Endothelial cell of umbilical vein (primary cell): ENCODE measurements at regions not wholly inside any gene's neighbourhood (a gene's known extent, or its start where the extent isn't known, plus 50 kb on each side); places are given as distances from the start of the nearest gene placed in this dataset.

Source experiments
- BruUV-seq: library from RNA; stranded (reverse); fragments of 400-500 nt; replicated peaks from 2 replicates; lab custom pipeline; 2021; lab: Mats Ljungman, UMichigan
- CTCF ChIA-PET: fragments of 300-600, 350-600 bp; sonication (Branson Sonifier 250); formaldehyde crosslinking; loops from one replicate; lab custom pipeline; 2021; ENCODE audit warnings: antibody characterized with exemption, inconsistent platforms; lab: Charles Lee
- POLR2A ChIA-PET: fragments of 300-600, 350-600 bp; sonication (Branson Sonifier 250); formaldehyde crosslinking; loops from one replicate; lab custom pipeline; 2021; ENCODE audit warnings: antibody characterized with exemption, inconsistent platforms; lab: Charles Lee
- DNase-seq: peaks from one replicate; pipeline ENCODE4 v3.0.0-alpha.2; 2011; ENCODE audit warnings: low read depth, low spot score
- FAIRE-seq: peaks from 2 replicates; lab custom pipeline; 2011; peaks lifted over from hg19 to GRCh38; lab: Jason Lieb, UNC
- H2AFZ ChIP-seq: 2 replicates; pipeline ENCODE4 v1.6.0; 2012; ENCODE audit warnings: low read depth, low read length, control low read depth, inconsistent platforms
- H3K27ac ChIP-seq: 2 replicates; pipeline ENCODE4 v1.5.1; 2011; ENCODE audit warnings: low read depth, mild to moderate bottlenecking, control low read depth, low read length, moderate library complexity; ENCODE audit not compliant: insufficient read depth
- H3K27me3 ChIP-seq, 2 experiments: 2 replicates each; pipeline versions ENCODE4 v1.6.0 to v1.6.1; 2011; ENCODE audit warnings: low read length in 2 of 2, mixed read lengths in 1 of 2; ENCODE audit not compliant: control insufficient read depth in 2 of 2, insufficient read depth in 2 of 2
- H3K36me3 ChIP-seq, 2 experiments: 2 replicates in 1 of 2; 3 replicates in 1 of 2; pipeline ENCODE4 v1.5.1; 2011; ENCODE audit warnings: low read length in 2 of 2, mild to moderate bottlenecking in 1 of 2, moderate library complexity in 1 of 2; ENCODE audit not compliant: control insufficient read depth in 2 of 2, insufficient read depth in 2 of 2; ENCODE audit errors: extremely low read depth in 1 of 2
- H3K4me1 ChIP-seq: 3 replicates; pipeline ENCODE4 v1.5.1; 2011; ENCODE audit warnings: mild to moderate bottlenecking, low read length; ENCODE audit not compliant: control insufficient read depth, insufficient read depth; ENCODE audit errors: extremely low read depth
- H3K4me2 ChIP-seq: 2 replicates; pipeline ENCODE4 v1.6.1; 2011; ENCODE audit warnings: low read length, control low read depth, mixed read lengths; ENCODE audit not compliant: insufficient read depth
- H3K4me3 ChIP-seq, 3 experiments: fragments of 200-600 bp in 1 of 3; sonication (generic), shearing (Covaris generic) in 1 of 3; replicated peaks in 1 of 3; 2 replicates each; pipeline ENCODE4 v1.5.1; 2011 to 2016; ENCODE audit warnings: control low read depth in 3 of 3, low read length in 3 of 3, mild to moderate bottlenecking in 2 of 3, inconsistent platforms in 1 of 3, low read depth in 1 of 3, moderate library complexity in 1 of 3; ENCODE audit not compliant: insufficient read depth in 1 of 3
- H3K79me2 ChIP-seq: 2 replicates; pipeline ENCODE4 v1.6.0; 2012; ENCODE audit warnings: low read length, inconsistent platforms; ENCODE audit not compliant: control insufficient read depth, insufficient read depth
- H3K9ac ChIP-seq: replicated peaks from 2 replicates; pipeline ENCODE3; 2011; ENCODE audit warnings: low read length, control low read depth; ENCODE audit not compliant: insufficient read depth; ENCODE audit errors: extremely low read depth
- H3K9me1 ChIP-seq: replicated peaks from 3 replicates; pipeline ENCODE4 v1.6.0; 2011; ENCODE audit warnings: mild to moderate bottlenecking, low read length; ENCODE audit not compliant: control insufficient read depth, insufficient read depth; ENCODE audit errors: extremely low read depth
- H3K9me3 ChIP-seq: replicated peaks from 2 replicates; pipeline ENCODE4 v1.5.1; 2012; ENCODE audit warnings: low read length, inconsistent platforms; ENCODE audit not compliant: control insufficient read depth, insufficient read depth
- H4K20me1 ChIP-seq: replicated peaks from 2 replicates; pipeline ENCODE3; 2011; ENCODE audit warnings: mild to moderate bottlenecking, low read length; ENCODE audit not compliant: control insufficient read depth, insufficient read depth; ENCODE audit errors: extremely low read depth
- EZH2 ChIP-seq: IDR thresholded peaks from 2 replicates; pipeline ENCODE4 v1.6.1; 2012; ENCODE audit warnings: borderline replicate concordance, low read depth, mild to moderate bottlenecking, moderate library complexity, low read length, inconsistent platforms; ENCODE audit not compliant: severe bottlenecking
- FOS ChIP-seq: IDR thresholded peaks from 2 replicates; pipeline ENCODE4 v1.6.1; 2011; ENCODE audit warnings: mild to moderate bottlenecking, low read length, moderate library complexity, borderline replicate concordance; ENCODE audit not compliant: insufficient read depth
- GATA2 ChIP-seq: IDR thresholded peaks from 2 replicates; pipeline ENCODE4 v1.7.0; 2011; ENCODE audit warnings: low read depth, mild to moderate bottlenecking, moderate library complexity, mixed read lengths, low read length; ENCODE audit not compliant: insufficient read length, insufficient read depth
- JUN ChIP-seq: IDR thresholded peaks from 2 replicates; pipeline ENCODE4 v1.6.1; 2011; ENCODE audit warnings: borderline replicate concordance, low read depth; ENCODE audit not compliant: insufficient read length, insufficient read depth
- MYC ChIP-seq: IDR thresholded peaks from one replicate; pipeline ENCODE4 v1.6.1; 2011; ENCODE audit warnings: mild to moderate bottlenecking, low read depth, low read length
- POLR2A ChIP-seq: IDR thresholded peaks from 2 replicates; pipeline ENCODE4 v1.6.1; 2012; ENCODE audit warnings: low read depth, mild to moderate bottlenecking, control low read depth, low read length
- POLR2AphosphoS5 ChIP-seq: IDR thresholded peaks from 2 replicates; pipeline ENCODE4 v1.6.1; 2012; ENCODE audit warnings: low read depth, mild to moderate bottlenecking, control low read depth, low read length, moderate library complexity; ENCODE audit not compliant: insufficient read depth
- dilution Hi-C: fragments of 300-500 bp; cut with MboI; formaldehyde crosslinking; loops from one replicate; pipeline ENCODE4 v1.15.0; 2019; ENCODE audit warnings: low sequenced_read_pairs; ENCODE audit not compliant: extremely low pct_ligation_motif_present
- intact Hi-C: fragments of 100-400 bp; cut with micrococcal nuclease; formaldehyde crosslinking; loops from one replicate; pipeline ENCODE4 v1.10.0; 2022
- TF ChIP-seq, protein P1 (sequence below): IDR thresholded peaks from 2 replicates; pipeline ENCODE4 v1.6.1; 2011; ENCODE audit not compliant: insufficient read depth, insufficient read length
- TF ChIP-seq, protein P2 (sequence below), 2 donors: IDR thresholded peaks; 1 replicate in 1 of 2; 2 replicates in 1 of 2; pipeline ENCODE4 v1.5.1; 2011; ENCODE audit warnings: low read length in 2 of 2, mild to moderate bottlenecking in 2 of 2, moderate library complexity in 2 of 2, control low read depth in 1 of 2, inconsistent platforms in 1 of 2, low read depth in 1 of 2; ENCODE audit not compliant: insufficient read depth in 1 of 2; ENCODE audit errors: extremely low read depth in 1 of 2

GRCh38 chr2:188919824-188920223 is 54.3 kb upstream of the COL3A1 start:
- dilution Hi-C loops: no loop called here
- H3K4me3 ChIP-seq: no peak overlapping the region
- no peak overlapping the region for H3K27ac ChIP-seq
- H3K27me3 ChIP-seq: no peaks in the 10 kb centered on the region
- TF ChIP-seq FOS (no peak), GATA2 (no peak), POLR2AphosphoS5 (no peak), MYC (no peak), EZH2 (no peak), JUN (no peak), POLR2A (no peak)
- TF ChIP-seq, protein P1, sequence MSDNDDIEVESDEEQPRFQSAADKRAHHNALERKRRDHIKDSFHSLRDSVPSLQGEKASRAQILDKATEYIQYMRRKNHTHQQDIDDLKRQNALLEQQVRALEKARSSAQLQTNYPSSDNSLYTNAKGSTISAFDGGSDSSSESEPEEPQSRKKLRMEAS: no peak
- TF ChIP-seq, protein P2, sequence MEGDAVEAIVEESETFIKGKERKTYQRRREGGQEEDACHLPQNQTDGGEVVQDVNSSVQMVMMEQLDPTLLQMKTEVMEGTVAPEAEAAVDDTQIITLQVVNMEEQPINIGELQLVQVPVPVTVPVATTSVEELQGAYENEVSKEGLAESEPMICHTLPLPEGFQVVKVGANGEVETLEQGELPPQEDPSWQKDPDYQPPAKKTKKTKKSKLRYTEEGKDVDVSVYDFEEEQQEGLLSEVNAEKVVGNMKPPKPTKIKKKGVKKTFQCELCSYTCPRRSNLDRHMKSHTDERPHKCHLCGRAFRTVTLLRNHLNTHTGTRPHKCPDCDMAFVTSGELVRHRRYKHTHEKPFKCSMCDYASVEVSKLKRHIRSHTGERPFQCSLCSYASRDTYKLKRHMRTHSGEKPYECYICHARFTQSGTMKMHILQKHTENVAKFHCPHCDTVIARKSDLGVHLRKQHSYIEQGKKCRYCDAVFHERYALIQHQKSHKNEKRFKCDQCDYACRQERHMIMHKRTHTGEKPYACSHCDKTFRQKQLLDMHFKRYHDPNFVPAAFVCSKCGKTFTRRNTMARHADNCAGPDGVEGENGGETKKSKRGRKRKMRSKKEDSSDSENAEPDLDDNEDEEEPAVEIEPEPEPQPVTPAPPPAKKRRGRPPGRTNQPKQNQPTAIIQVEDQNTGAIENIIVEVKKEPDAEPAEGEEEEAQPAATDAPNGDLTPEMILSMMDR (IDR thresholded peaks at IDR 0.05; ENCODE audit: extremely low read depth in 1 of 2, insufficient read depth in 1 of 2, low read depth in 1 of 2, low read length in 2 of 2): no peak
- no peaks in the 10 kb centered on the region for H4K20me1 ChIP-seq
- H3K4me1 ChIP-seq: no peaks in the 10 kb centered on the region
- no peak overlapping the region for H3K4me2 ChIP-seq
- no peaks in the 10 kb centered on the region for H3K79me2 ChIP-seq
- intact Hi-C loops: no loop called here
- no peak overlapping the region for H3K9ac ChIP-seq
- BruUV-seq: no TSS peak
- ChIA-PET CTCF (no interaction called here), POLR2A (no interaction called here)
- H3K9me1 ChIP-seq: no peaks in the 10 kb centered on the region
- H3K36me3 ChIP-seq: no peaks in the 10 kb centered on the region
- FAIRE-seq: no peak
- no peak for DNase-seq
- H3K9me3 ChIP-seq: no peaks in the 10 kb centered on the region
- H2AFZ ChIP-seq: no peak overlapping the region
